ENCODE measurements at regions not wholly inside any gene's neighbourhood (a gene's known extent, or its start where the extent isn't known, plus 50 kb on each side); places are given as distances from the start of the nearest gene placed in this dataset.

GRCh38 chr1:208419746-208420420 lies 175.7 kb upstream of the PLXNA2 start:
- no peak for DNase-seq (ENCODE audit: low read depth, low spot score)

- DNase-seq (ENCODE audit: low read depth, low spot score) = no peak
Observed at GRCh38 chr1:208420696-208421095, 176.5 kb upstream of the PLXNA2 start.

GRCh38 chr1:208421486-208421885 lies 177.3 kb upstream of the PLXNA2 start:
- DNase-seq (ENCODE audit: low read depth, low spot score) = no peak

- no peak for DNase-seq (ENCODE audit: low read depth, low spot score)
Observed at GRCh38 chr1:208423526-208423925, 179.3 kb upstream of the PLXNA2 start.

- no peak for DNase-seq (ENCODE audit: low read depth, low spot score)
Observed at GRCh38 chr1:208425096-208425495, 180.9 kb upstream of the PLXNA2 start.

GRCh38 chr1:208430220-208430619 lies 186.0 kb upstream of the PLXNA2 start:
- DNase-seq (ENCODE audit: low read depth, low spot score) = no peak

GRCh38 chr1:208431721-208432120 lies 187.5 kb upstream of the PLXNA2 start:
- DNase-seq (ENCODE audit: low read depth, low spot score) = no peak

- no peak for DNase-seq (ENCODE audit: low read depth, low spot score)
Observed at GRCh38 chr1:208432346-208432745, 188.2 kb upstream of the PLXNA2 start.

- no peak for DNase-seq (ENCODE audit: low read depth, low spot score)
Observed at GRCh38 chr1:208433086-208433485, 188.9 kb upstream of the PLXNA2 start.

GRCh38 chr1:208433971-208434370 lies 189.8 kb upstream of the PLXNA2 start:
- no peak for DNase-seq (ENCODE audit: low read depth, low spot score)

GRCh38 chr1:208437401-208437800 lies 193.2 kb upstream of the PLXNA2 start:
- DNase-seq (ENCODE audit: low read depth, low spot score) = no peak

GRCh38 chr1:208438112-208438699 lies 194.0 kb upstream of the PLXNA2 start:
- no peak for DNase-seq (ENCODE audit: low read depth, low spot score)

- no peak for DNase-seq (ENCODE audit: low read depth, low spot score)
Observed at GRCh38 chr1:208445758-208446203, 201.6 kb upstream of the PLXNA2 start.

- DNase-seq (ENCODE audit: low read depth, low spot score) = no peak
Observed at GRCh38 chr1:208446271-208446691, 202.1 kb upstream of the PLXNA2 start.

GRCh38 chr1:208448425-208448824 lies 204.2 kb upstream of the PLXNA2 start:
- no peak for DNase-seq (ENCODE audit: low read depth, low spot score)

- DNase-seq (ENCODE audit: low read depth, low spot score) = no peak
Observed at GRCh38 chr1:208449951-208450350, 205.8 kb upstream of the PLXNA2 start.

GRCh38 chr1:208450958-208451357 lies 206.8 kb upstream of the PLXNA2 start:
- no peak for DNase-seq (ENCODE audit: low read depth, low spot score)

- DNase-seq (ENCODE audit: low read depth, low spot score) = no peak
Observed at GRCh38 chr1:208455821-208456220, 211.6 kb upstream of the PLXNA2 start.

- DNase-seq (ENCODE audit: low read depth, low spot score) = no peak
Observed at GRCh38 chr1:208456487-208456886, 212.3 kb upstream of the PLXNA2 start.

- DNase-seq (ENCODE audit: low read depth, low spot score) = no peak
Observed at GRCh38 chr1:208460823-208461222, 216.6 kb upstream of the PLXNA2 start.

GRCh38 chr1:208461680-208462079 lies 217.5 kb upstream of the PLXNA2 start:
- DNase-seq (ENCODE audit: low read depth, low spot score) = peak; percentile 25

GRCh38 chr1:208462761-208463160 lies 218.6 kb upstream of the PLXNA2 start:
- no peak for DNase-seq (ENCODE audit: low read depth, low spot score)

- DNase-seq (ENCODE audit: low read depth, low spot score) = no peak
Observed at GRCh38 chr1:208465266-208465665, 221.1 kb upstream of the PLXNA2 start.

All from iPS DF 19.7 (cell line).